HCT116 (cell line): ENCODE measurements at regions not wholly inside any gene's neighbourhood (a gene's known extent, or its start where the extent isn't known, plus 50 kb on each side); places are given as distances from the start of the nearest gene placed in this dataset.

ENCODE experiments used
- ATAC-seq: fragments of 200-7000 bp; cut with Tn5 transposase; 2 replicates; pipeline ENCODE4 v1.9.1; 2020; ENCODE audit warnings: mild to moderate bottlenecking, moderate library complexity
- BruUV-seq: library from RNA; stranded (reverse); fragments of 400-500 nt; replicated peaks from 2 replicates; lab custom pipeline; 2021; lab: Mats Ljungman, UMichigan
- CTCF ChIA-PET: fragments of 300-600 bp; sonication (Branson Sonifier 250); formaldehyde crosslinking; loops from one replicate; lab custom pipeline; 2021; ENCODE audit warnings: antibody characterized with exemption; lab: Charles Lee
- POLR2A ChIA-PET: fragments of 300-600, 350-600 bp; sonication (Branson Sonifier 250); formaldehyde crosslinking; loops from one replicate; lab custom pipeline; 2021; ENCODE audit warnings: antibody characterized with exemption; lab: Charles Lee
- RAD21 ChIA-PET, 2 experiments: fragments of 300-600 bp; sonication (Branson Sonifier 250); formaldehyde crosslinking; loops; one replicate each; lab custom pipeline; 2023; ENCODE audit warnings: low total read pairs in 2 of 2; ENCODE audit not compliant: uncharacterized antibody in 2 of 2, unreplicated experiment in 2 of 2, low non-redundant PET in 1 of 2; lab: Charles Lee
- DNase-seq: peaks from one replicate; pipeline ENCODE4 v3.0.0-alpha.2; 2010; ENCODE audit warnings: low read depth, low spot score
- H2AFZ ChIP-seq: fragments of 200-600 bp; shearing (Covaris generic), sonication (generic); 2 replicates; pipeline ENCODE4 v1.6.1; 2017; ENCODE audit warnings: low read depth, mixed run types, mixed read lengths, antibody characterized with exemption, low read length; ENCODE audit not compliant: poor library complexity, severe bottlenecking
- H3K27ac ChIP-seq: 2 replicates; pipeline ENCODE4 v1.5.1; 2012; ENCODE audit warnings: low read depth, low read length
- H3K27me3 ChIP-seq: fragments of 200-600 bp; sonication (generic); 2 replicates; pipeline ENCODE4 v1.6.1; 2016; ENCODE audit warnings: mixed run types, low read length, mixed read lengths; ENCODE audit not compliant: insufficient read depth
- H3K36me3 ChIP-seq, 2 experiments: fragments of 200-500 bp in 1 of 2; fragments of 200-600 bp in 1 of 2; sonication (Bioruptor generic) in 1 of 2; sonication (generic) in 1 of 2; 2 replicates each; pipeline versions ENCODE4 v1.5.1 to v1.6.1; 2014 to 2016; ENCODE audit warnings: low read length in 2 of 2, inconsistent platforms in 1 of 2, mixed read lengths in 1 of 2, mixed run types in 1 of 2; ENCODE audit not compliant: insufficient read depth in 2 of 2, control insufficient read depth in 1 of 2
- H3K4me1 ChIP-seq, 2 experiments: fragments of 200-600 bp in 1 of 2; sonication (generic) in 1 of 2; 2 replicates each; pipeline versions ENCODE4 v1.5.1 to v1.6.1; 2012 to 2017; ENCODE audit warnings: low read length in 2 of 2, inconsistent platforms in 1 of 2, mild to moderate bottlenecking in 1 of 2, mixed read lengths in 1 of 2, mixed run types in 1 of 2, moderate library complexity in 1 of 2; ENCODE audit not compliant: insufficient read depth in 2 of 2, control insufficient read depth in 1 of 2
- H3K4me2 ChIP-seq: fragments of 200-600 bp; sonication (generic); 2 replicates; pipeline ENCODE4 v1.6.1; 2017; ENCODE audit warnings: mixed run types, low read length, mixed read lengths
- H3K4me3 ChIP-seq, 2 experiments: fragments of 200-600 bp in 1 of 2; sonication (generic) in 1 of 2; replicated peaks in 1 of 2; 2 replicates each; pipeline ENCODE4 v1.5.1; 2011 to 2016; ENCODE audit warnings: low read length in 2 of 2, control low read depth in 1 of 2, low read depth in 1 of 2, mild to moderate bottlenecking in 1 of 2, mixed read lengths in 1 of 2, mixed run types in 1 of 2
- H3K79me2 ChIP-seq: fragments of 200-600 bp; sonication (generic); 2 replicates; pipeline ENCODE4 v1.6.1; 2017; ENCODE audit warnings: mild to moderate bottlenecking, mixed run types, low read length, moderate library complexity, mixed read lengths; ENCODE audit not compliant: insufficient read depth
- H3K9ac ChIP-seq: fragments of 200-600 bp; sonication (generic); 2 replicates; pipeline ENCODE4 v1.6.1; 2016; ENCODE audit warnings: low read length, mixed read lengths
- H3K9me2 ChIP-seq: fragments of 200-600 bp; sonication (generic), shearing (Covaris generic); 2 replicates; pipeline ENCODE4 v1.6.1; 2017; ENCODE audit warnings: mixed run types, mild to moderate bottlenecking, moderate library complexity; ENCODE audit not compliant: insufficient read depth
- H3K9me3 ChIP-seq, 2 experiments: fragments of 200-500 bp in 1 of 2; fragments of 200-600 bp in 1 of 2; sonication (Bioruptor generic) in 1 of 2; sonication (generic) in 1 of 2; 2 replicates each; pipeline ENCODE4 v1.6.1; 2014 to 2017; ENCODE audit warnings: low read length in 2 of 2, mixed read lengths in 2 of 2, inconsistent platforms in 1 of 2, low read depth in 1 of 2, mild to moderate bottlenecking in 1 of 2, mixed run types in 1 of 2, moderate library complexity in 1 of 2; ENCODE audit not compliant: control insufficient read depth in 1 of 2, insufficient read depth in 1 of 2
- H4K20me1 ChIP-seq: fragments of 200-600 bp; sonication (generic), shearing (Covaris generic); 2 replicates; pipeline ENCODE4 v1.6.1; 2017; ENCODE audit warnings: mixed run types, mild to moderate bottlenecking, moderate library complexity; ENCODE audit not compliant: insufficient read depth
- ATF3 ChIP-seq: IDR thresholded peaks from 2 replicates; pipeline ENCODE4 v1.6.1; 2012
- CEBPB ChIP-seq: IDR thresholded peaks from 2 replicates; pipeline ENCODE4 v1.6.1; 2012; ENCODE audit warnings: low read depth
- EZH2 ChIP-seq: fragments of 200-600 bp; sonication (generic); IDR thresholded peaks from 2 replicates; pipeline ENCODE4 v1.6.1; 2017; ENCODE audit warnings: antibody characterized with exemption, mixed run types
- EZH2phosphoT487 ChIP-seq: fragments of 200-600 bp; IDR thresholded peaks from 2 replicates; pipeline ENCODE4 v1.6.1; 2018; ENCODE audit warnings: antibody characterized with exemption, borderline replicate concordance
- REST ChIP-seq: IDR thresholded peaks from 2 replicates; pipeline ENCODE4 v1.6.1; 2012; ENCODE audit warnings: low read depth
- SIN3A ChIP-seq: IDR thresholded peaks from 2 replicates; pipeline ENCODE4 v1.6.1; 2012; ENCODE audit warnings: low read depth
- SRF ChIP-seq: IDR thresholded peaks from 2 replicates; pipeline ENCODE4 v1.6.1; 2012; ENCODE audit warnings: low read depth
- TCF7L2 ChIP-seq: IDR thresholded peaks from 2 replicates; pipeline ENCODE4 v1.7.0; 2011; ENCODE audit warnings: borderline replicate concordance, inconsistent platforms; ENCODE audit not compliant: insufficient read depth, insufficient read length; ENCODE audit errors: extremely low read depth
- YY1 ChIP-seq: IDR thresholded peaks from 2 replicates; pipeline ENCODE4 v1.6.1; 2011; ENCODE audit warnings: low read length, low read depth, moderate library complexity, mild to moderate bottlenecking; ENCODE audit not compliant: insufficient replicate concordance; ENCODE audit errors: extremely low read depth
- ZBTB33 ChIP-seq: IDR thresholded peaks from 2 replicates; pipeline ENCODE4 v1.6.1; 2011; ENCODE audit warnings: mild to moderate bottlenecking, low read length, moderate library complexity; ENCODE audit not compliant: insufficient replicate concordance; ENCODE audit errors: extremely low read depth
- ZFX ChIP-seq: fragments of 450-650 bp; IDR thresholded peaks from 2 replicates; pipeline ENCODE4 v1.6.1; 2017
- ZNF274 ChIP-seq: fragments of 200-500 bp; sonication (Bioruptor generic); IDR thresholded peaks from 2 replicates; pipeline ENCODE4 v1.6.1; 2014; ENCODE audit warnings: mild to moderate bottlenecking, low read depth, low read length, inconsistent platforms
- intact Hi-C: fragments of 100-400 bp; cut with micrococcal nuclease; formaldehyde crosslinking; loops from 2 replicates; pipeline ENCODE4 v1.10.0; 2022
- TF ChIP-seq, protein P1 (sequence below): IDR thresholded peaks from 2 replicates; pipeline ENCODE4 v1.6.1; 2012

DNA sequence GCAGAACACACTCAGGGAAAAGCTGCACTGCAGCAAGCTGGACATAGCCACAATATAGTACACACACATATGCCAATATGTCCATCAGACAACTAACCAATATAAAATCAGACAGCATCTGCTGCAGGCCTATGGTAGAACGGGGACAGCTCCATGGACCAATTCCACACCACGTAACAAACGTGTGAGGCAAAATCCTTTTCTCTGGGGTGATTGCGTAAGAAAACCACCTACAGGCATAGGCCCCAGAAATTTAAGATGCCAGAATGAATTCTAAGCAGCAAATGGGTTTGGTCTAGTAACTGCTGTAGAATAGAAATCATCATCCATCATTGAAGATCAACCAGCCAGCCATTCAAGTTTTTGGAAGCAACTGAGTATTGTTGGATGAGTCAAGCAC, 368.9 kb upstream of the TMPO start:
- ChIA-PET CTCF (no interaction called here), POLR2A (no interaction called here), RAD21 (no interaction called here)
- ATAC-seq = no peak
- Histone ChIP-seq H3K4me1 (no peaks in the 10 kb centered on the region), H3K27ac (no peak overlapping the region), H3K9me3 (no peaks in the 10 kb centered on the region), H4K20me1 (no peaks in the 10 kb centered on the region), H3K4me2 (no peak overlapping the region), H3K27me3 (peaks cover 13% of the 10 kb centered on the region), H3K9ac (no peak overlapping the region), H3K36me3 (no peaks in the 10 kb centered on the region), H2AFZ (no peak overlapping the region), H3K4me3 (no peak overlapping the region), H3K9me2 (no peaks in the 10 kb centered on the region), H3K79me2 (no peaks in the 10 kb centered on the region)
- no TSS peak for BruUV-seq
- DNase-seq = no peak
- TF ChIP-seq, protein P1, sequence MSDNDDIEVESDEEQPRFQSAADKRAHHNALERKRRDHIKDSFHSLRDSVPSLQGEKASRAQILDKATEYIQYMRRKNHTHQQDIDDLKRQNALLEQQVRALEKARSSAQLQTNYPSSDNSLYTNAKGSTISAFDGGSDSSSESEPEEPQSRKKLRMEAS = no peak
- TF ChIP-seq ZFX (no peak), ATF3 (no peak), ZNF274 (no peak), ZBTB33 (no peak), EZH2 (no peak), SIN3A (no peak), CEBPB (no peak), SRF (no peak), EZH2phosphoT487 (no peak), TCF7L2 (no peak), YY1 (no peak), REST (no peak)
- intact Hi-C loops = no loop called here
